HG03060 (cell line): ENCODE measurements at regions not wholly inside any gene's neighbourhood (a gene's known extent, or its start where the extent isn't known, plus 50 kb on each side); places are given as distances from the start of the nearest gene placed in this dataset.

Experiments
- ATAC-seq: cut with Tn5 transposase; IDR thresholded peaks from one replicate; pipeline ENCODE4 v1.9.1; 2021; ENCODE audit warnings: low read depth, moderate number of reproducible peaks; ENCODE audit not compliant: unreplicated experiment

DNA sequence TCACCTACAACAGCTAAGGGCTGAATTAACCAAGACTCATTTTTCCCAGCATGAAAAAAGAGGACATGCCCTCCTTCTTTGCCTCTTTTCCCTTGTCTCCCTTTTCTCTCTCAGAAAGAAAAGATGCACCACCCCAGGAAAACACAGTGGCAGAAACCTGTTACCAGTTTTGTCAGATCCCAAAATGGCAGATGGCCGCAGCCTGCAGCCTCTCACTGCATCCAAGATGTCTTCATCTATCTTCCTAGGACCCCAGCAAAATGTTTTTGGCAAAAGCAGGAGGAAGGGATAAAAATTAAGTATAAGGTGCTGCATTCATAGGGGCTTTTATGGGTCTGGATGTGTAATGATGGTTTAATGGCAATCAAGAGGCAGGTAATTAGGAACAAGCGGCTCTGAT is 266.6 kb upstream of the NPVF start:
- ATAC-seq: no peak

GRCh38 chr7:25495342-25496250 is 267.3 kb upstream of the NPVF start:
- no peak for ATAC-seq

- no peak for ATAC-seq
Measured at GRCh38 chr7:25496476-25497368, 268.4 kb upstream of the NPVF start.

DNA sequence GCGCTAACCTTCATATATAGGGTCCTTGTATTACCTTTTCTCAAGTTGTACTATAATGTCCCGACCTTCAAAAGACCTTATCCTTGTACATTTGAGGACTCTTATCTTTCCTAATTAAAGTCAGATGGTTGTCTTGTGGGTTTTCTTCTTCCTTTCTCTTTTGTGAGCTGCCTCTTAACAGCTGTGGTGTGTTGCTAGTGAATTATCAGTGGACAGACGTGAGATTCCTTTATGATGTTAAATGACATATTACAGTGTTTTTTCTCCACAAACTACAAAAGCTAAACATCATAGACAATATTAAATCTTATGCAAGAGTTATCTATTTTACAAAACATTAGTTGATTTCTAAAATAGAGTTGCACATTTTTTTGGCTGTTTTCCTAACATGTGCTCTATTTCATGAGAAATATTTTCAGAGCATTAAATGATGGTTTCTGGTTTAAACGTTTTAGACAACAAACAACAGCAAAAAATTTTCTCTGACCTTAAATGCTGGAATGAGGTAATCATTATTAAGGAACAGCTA is 272.2 kb upstream of the NPVF start:
- ATAC-seq: no peak

DNA sequence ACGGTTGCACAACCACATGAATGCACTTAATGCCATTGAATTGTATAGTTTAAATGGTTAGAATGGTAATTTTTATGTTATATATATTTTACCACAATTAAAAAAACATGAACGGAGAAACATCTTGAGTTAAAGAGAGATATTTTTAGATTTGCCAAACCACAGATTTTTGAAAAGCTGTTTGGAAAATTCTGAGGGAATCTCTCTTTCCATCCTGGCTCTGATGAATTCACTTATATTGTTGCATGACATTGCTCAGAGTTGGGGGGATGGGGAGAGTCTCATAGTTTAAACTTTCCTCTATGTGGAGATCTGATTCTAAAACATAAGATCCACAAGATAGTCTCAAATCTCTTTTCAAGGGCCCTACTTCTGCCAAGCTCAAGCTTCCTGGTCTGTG is 275.0 kb upstream of the NPVF start:
- no peak for ATAC-seq

DNA sequence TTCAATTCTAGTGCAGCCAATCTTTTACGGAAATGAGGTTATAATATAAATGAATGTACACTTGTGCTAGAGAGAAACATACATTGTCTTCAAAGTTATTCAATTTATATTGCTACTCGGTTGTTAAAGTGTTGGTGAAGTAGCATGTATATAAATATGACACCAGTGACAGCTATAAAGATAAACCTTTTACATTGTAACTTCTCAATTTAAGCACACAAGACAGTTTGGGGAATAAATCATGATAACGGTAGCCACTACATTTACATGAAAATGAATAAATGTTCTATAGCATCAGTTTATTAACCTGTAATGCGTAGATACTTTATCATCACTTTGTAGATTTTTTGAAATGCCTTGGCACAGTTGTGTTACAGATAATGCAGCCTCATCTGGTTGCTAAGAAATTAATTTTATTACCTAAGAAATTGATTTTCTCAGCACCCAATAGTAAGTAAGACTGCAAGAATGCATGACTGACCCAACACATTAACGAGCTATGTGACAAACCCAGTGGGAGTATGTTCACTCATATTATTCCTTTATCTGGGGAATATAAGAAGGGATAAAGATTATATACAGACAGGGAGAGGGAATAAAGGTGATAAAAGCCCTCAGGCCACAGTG is 283.9 kb upstream of the NPVF start:
- no peak for ATAC-seq

DNA sequence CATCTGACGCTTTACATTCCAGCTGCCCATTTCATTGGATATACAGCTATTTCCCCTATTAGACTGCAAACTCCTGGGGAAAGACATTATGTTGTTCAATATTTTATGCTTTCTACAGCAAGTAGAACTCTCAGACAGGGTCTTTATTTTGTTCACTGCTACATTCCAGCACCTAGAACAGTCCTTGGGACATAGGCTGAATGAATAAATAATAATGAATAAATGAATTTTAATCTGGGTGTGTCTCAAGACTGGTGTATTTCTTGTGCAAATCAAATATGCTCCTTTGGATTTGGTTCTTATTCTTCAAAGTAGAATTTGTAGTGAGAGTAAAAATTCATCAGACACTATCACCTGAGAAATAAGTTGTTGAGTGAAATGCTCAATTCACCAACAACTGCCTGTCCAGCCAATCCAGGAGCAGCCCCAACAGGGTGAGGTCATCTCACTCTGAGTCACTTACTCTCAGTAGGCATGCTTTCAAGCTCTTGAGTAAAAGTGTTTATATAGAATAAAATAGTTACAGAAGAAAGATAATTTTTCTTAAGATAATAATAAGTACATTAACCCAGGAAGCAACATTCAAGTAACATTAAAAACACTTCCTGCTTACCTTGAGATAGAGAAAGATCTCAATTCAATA is 287.5 kb upstream of the NPVF start:
- no peak for ATAC-seq

DNA sequence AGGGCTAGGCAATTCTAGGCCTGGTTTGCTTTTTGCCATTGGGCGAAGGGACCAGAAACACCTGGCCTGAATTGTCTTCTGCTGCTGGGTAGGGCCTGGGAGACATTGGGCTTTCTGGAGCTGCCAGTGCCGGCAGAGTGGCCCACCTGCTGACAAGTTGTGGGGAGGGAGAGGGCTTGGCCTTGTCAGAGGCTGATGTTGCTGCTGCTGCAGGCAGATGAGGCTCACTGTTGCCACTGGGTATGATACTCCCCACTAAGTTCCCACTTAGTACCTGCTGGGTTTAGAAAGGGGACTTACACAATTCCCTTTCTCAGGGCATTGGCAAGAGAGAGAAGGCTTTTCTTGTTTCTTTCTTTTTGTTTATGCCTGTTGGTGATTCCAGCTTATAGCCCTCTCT is 289.6 kb upstream of the NPVF start:
- ATAC-seq: no peak

- no peak for ATAC-seq
Measured at GRCh38 chr7:25520017-25520416, 291.7 kb upstream of the NPVF start.

DNA sequence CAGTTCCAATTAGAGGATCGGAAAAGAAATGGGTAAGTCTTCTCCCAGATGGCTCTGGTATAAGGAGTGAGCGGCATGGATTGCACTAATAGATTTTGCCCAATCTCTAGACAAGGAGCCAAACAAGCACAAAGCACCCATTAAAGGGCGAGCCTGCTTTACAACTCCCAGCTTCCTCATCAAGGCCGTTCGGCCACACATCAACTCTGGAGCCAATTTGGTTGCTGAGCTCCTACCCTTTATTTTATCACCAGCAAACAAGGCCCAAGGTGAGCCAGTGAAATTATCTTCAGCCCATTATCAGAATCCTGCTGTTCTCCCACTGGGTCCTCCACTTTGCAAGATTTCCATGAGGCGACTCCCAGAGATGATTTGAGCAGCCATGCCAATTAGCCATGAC is 292.2 kb upstream of the NPVF start:
- ATAC-seq: no peak

GRCh38 chr7:25521236-25521635 is 292.9 kb upstream of the NPVF start:
- no peak for ATAC-seq

DNA sequence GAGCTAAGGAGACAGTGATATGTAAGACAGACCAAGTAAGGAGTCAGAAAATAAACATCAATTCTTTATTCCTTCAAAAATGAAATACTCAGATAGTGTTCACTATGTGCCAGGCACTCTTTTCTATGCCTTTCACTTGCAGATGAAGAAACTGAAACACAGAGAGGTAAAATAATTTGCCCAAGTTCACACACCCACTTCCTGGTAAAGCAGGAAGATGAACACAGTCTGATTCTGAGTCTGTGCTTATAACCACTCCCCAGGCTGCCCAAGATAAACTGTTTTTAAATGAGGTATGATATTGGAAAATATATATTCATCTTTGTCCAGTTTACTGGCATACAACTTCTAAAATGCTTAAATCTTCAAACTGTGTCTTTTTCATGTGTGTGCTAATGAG is 294.4 kb upstream of the NPVF start:
- no peak for ATAC-seq

DNA sequence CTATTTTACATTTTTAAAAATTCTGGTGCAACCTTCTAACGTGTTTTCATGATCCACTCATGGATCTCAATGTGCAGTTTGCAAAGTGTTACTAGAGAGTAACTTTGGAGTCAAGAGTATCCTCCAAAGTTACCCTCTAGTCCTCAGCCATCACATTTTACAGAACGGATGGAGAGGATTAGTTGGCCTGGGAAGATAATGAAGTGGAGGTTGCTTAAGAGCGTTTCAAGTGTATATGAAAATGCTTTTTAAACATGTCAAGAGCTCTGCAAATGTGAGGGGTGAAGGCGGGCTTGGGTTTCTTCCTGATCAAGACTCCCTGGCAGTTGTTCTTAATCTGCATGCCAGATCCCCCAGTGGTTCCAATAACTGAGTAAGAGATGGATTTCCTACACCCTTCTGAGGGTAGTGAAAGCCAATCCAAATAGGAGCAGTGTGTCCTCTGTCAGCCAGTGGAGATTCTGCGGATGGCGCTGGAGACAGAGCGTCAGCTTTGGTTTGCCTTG is 299.4 kb upstream of the NPVF start:
- no peak for ATAC-seq

GRCh38 chr7:25529320-25529719 is 301.0 kb upstream of the NPVF start:
- ATAC-seq: no peak

DNA sequence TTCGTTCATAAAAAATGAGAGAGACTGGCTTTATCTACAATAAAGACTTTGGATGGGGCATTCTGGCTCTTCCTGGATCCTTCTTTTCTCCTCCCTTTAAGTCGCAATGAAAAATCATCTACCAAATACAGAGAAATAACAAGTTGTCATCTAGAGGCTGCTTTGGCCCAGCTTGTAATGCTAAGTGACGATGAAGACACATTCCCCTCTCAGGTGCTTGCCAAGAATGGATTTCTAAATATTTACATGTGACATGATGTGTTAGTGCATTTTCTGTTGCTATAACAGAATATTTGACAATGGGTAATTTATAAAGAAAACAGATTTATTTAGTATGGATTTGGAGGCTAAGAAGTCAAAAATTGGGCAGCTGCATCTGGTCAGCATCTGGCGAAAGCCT is 308.6 kb upstream of the NPVF start:
- no peak for ATAC-seq

DNA sequence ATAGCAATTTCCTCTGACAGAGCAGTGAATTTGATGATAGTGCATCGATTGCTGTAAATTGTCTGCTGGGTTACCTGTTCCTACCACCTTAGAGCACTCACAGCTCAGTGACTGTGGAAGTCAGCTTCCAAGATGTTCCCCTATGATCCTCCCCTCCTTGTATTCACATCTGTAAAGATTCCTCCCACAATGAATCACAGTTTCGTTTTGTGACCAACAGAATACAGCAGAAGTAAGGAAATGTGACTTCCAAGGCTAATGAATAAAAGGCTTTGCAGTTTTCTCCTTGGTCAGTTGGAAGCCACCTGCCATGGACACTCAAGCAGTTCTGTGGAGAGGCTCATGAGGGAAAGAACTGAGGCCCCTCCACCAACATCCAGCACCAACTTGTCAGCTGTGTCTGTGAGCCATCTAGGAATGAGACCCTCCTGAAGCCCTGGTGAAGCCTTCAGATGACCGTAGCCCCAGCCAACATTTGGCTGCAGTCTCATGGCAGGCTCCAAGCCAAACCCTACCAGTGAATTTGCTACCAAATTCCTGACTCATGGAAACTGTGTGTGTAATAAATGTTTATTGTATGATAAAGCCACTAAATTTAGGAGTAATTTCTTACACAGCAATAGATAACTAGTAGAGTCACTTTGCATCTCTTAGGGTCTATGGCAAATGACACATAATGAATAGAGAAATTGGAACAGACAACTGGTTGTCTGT is 309.5 kb upstream of the NPVF start:
- no peak for ATAC-seq

DNA sequence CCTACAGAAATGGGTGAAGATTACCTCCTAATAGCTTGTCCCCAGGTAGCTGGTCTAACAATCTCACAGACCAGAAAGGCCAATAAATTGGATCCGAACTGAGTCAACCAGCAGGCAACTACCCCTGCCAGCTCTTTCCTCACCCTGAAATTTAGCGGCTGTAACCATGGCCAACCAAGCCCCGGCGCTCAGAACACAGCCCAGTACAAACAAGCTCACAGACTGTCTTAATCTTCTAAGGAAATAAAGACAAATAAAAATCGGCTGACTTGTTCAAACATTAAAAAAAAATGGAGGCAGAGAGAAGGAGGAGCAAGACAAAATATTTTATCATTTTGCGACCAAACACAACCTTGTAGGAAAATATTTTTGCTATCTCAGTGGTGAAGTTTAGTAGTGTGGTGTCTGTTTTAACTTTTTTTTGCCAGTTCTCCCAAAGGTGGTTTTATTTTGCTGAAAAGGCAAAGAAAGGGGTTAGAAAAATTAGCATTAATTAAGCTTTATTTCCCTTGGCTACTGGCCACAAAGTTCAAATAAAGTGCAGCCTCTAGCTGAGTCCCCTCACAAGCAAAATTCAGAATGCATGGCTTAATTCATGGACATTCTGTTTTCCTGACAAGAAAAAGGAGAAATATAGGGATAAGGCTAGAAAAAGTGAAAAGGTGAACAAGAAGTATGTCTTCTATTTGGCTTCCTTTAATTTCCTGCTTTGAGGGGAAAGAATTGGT is 313.0 kb upstream of the NPVF start:
- no peak for ATAC-seq

- no peak for ATAC-seq
Measured at GRCh38 chr7:25541877-25542276, 313.6 kb upstream of the NPVF start.

GRCh38 chr7:25543210-25543609 is 314.9 kb upstream of the NPVF start:
- ATAC-seq: no peak
